ENCODE measurements at regions not wholly inside any gene's neighbourhood (a gene's known extent, or its start where the extent isn't known, plus 50 kb on each side); places are given as distances from the start of the nearest gene placed in this dataset.

- no peak for TF ChIP-seq POLR2A (IDR thresholded peaks at IDR 0.05; ENCODE audit: low read length)
- no peak for TF ChIP-seq GATA1 (IDR thresholded peaks at IDR 0.05; ENCODE audit: low read depth, low read length)
Measured at GRCh38 chr3:182389071-182389815, 404.1 kb upstream of the ATP11B start.
